Astrocyte (in vitro differentiated cells and primary cell): ENCODE measurements at regions not wholly inside any gene's neighbourhood (a gene's known extent, or its start where the extent isn't known, plus 50 kb on each side); places are given as distances from the start of the nearest gene placed in this dataset.

ENCODE experiments used
- DNase-seq: peaks from one replicate; pipeline ENCODE4 v3.0.0-alpha.2; 2010; ENCODE audit warnings: low read depth
- FAIRE-seq: peaks from 2 replicates; lab custom pipeline; 2011; peaks lifted over from hg19 to GRCh38; lab: Jason Lieb, UNC
- H2AFZ ChIP-seq: 2 replicates; pipeline ENCODE4 v1.6.0; 2012; ENCODE audit warnings: low read depth, low read length, inconsistent platforms
- H3K27ac ChIP-seq: 2 replicates; pipeline ENCODE4 v1.5.1; 2011; ENCODE audit warnings: low read depth, low read length, inconsistent platforms
- H3K27me3 ChIP-seq: 2 replicates; pipeline ENCODE4 v1.6.0; 2011; ENCODE audit warnings: low read length, inconsistent platforms; ENCODE audit not compliant: insufficient read depth
- H3K36me3 ChIP-seq: 2 replicates; pipeline ENCODE4 v1.5.1; 2011; ENCODE audit warnings: low read length, inconsistent platforms; ENCODE audit not compliant: insufficient read depth
- H3K4me1 ChIP-seq: 2 replicates; pipeline ENCODE4 v1.5.1; 2011; ENCODE audit warnings: low read length, inconsistent platforms; ENCODE audit not compliant: insufficient read depth
- H3K4me2 ChIP-seq: 2 replicates; pipeline ENCODE4 v1.6.0; 2012; ENCODE audit warnings: low read length, inconsistent platforms
- H3K4me3 ChIP-seq: 2 replicates; pipeline ENCODE4 v1.5.1; 2011; ENCODE audit warnings: low read depth, mild to moderate bottlenecking, low read length, inconsistent platforms; ENCODE audit not compliant: insufficient read depth
- H3K79me2 ChIP-seq: 2 replicates; pipeline ENCODE4 v1.6.0; 2012; ENCODE audit warnings: mild to moderate bottlenecking, low read length, inconsistent platforms; ENCODE audit not compliant: insufficient read depth
- H3K9ac ChIP-seq: 2 replicates; pipeline ENCODE4 v1.6.0; 2012; ENCODE audit warnings: mild to moderate bottlenecking, low read length, inconsistent platforms
- H3K9me3 ChIP-seq: 2 replicates; pipeline ENCODE4 v1.5.1; 2012; ENCODE audit warnings: low read depth, mild to moderate bottlenecking, low read length, inconsistent platforms; ENCODE audit not compliant: insufficient read depth
- H4K20me1 ChIP-seq: 2 replicates; pipeline ENCODE4 v1.6.0; 2012; ENCODE audit warnings: low read length, inconsistent platforms; ENCODE audit not compliant: insufficient read depth
- H3K27ac Mint-ChIP-seq: one replicate; pipeline ENCODE4 v1.8.0; 2021; ENCODE audit warnings: mild to moderate bottlenecking, mixed read lengths; ENCODE audit not compliant: unreplicated experiment
- H3K27me3 Mint-ChIP-seq: one replicate; pipeline ENCODE4 v1.8.0; 2021; ENCODE audit warnings: low read depth, mixed read lengths; ENCODE audit not compliant: unreplicated experiment
- H3K36me3 Mint-ChIP-seq: one replicate; pipeline ENCODE4 v1.8.0; 2021; ENCODE audit warnings: low read depth, mixed read lengths; ENCODE audit not compliant: unreplicated experiment
- H3K4me1 Mint-ChIP-seq: one replicate; pipeline ENCODE4 v1.8.0; 2021; ENCODE audit warnings: low read depth, mixed read lengths; ENCODE audit not compliant: unreplicated experiment
- H3K4me3 Mint-ChIP-seq: one replicate; pipeline ENCODE4 v1.8.0; 2021; ENCODE audit warnings: mild to moderate bottlenecking, moderate library complexity, mixed read lengths; ENCODE audit not compliant: unreplicated experiment
- H3K9me3 Mint-ChIP-seq: one replicate; pipeline ENCODE4 v1.8.0; 2021; ENCODE audit warnings: mild to moderate bottlenecking, mixed read lengths; ENCODE audit not compliant: unreplicated experiment
- EZH2 ChIP-seq: IDR thresholded peaks from 2 replicates; pipeline ENCODE4 v1.6.1; 2012; ENCODE audit warnings: mild to moderate bottlenecking, low read length, inconsistent platforms; ENCODE audit not compliant: insufficient read depth
- TF ChIP-seq, protein P1 (sequence below): IDR thresholded peaks from 2 replicates; pipeline ENCODE4 v1.5.1; 2011; ENCODE audit warnings: low read depth, mild to moderate bottlenecking, inconsistent platforms, low read length, moderate library complexity; ENCODE audit not compliant: insufficient read depth

DNA sequence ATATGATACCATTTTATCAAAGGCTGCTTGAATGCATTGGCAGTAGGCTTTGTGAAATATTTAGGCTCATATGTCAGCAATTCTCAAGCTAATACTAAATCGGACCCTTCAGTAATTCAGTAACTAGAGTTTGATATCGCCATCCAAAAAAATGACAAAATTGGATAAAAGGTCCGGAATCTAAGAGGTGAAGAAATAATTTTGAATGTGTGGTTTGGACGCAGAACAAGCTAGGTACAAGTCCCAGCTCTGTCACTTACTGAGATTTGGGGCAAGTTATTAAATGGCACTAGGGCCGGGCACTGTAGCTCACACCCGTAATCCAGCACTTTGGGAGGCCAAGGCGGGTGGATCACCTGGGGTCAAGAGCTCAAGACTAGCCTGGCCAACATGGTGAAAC is 956.5 kb downstream of the CDH11 start:
- Histone ChIP-seq H3K79me2 (no peaks in the 10 kb centered on the region), H4K20me1 (no peaks in the 10 kb centered on the region), H3K4me2 (no peak overlapping the region), H3K4me3 (no peak overlapping the region), H3K27me3 (no peaks in the 10 kb centered on the region), H2AFZ (no peak overlapping the region), H3K9me3 (no peaks in the 10 kb centered on the region), H3K27ac (no peak overlapping the region), H3K4me1 (peaks cover 12% of the 10 kb centered on the region), H3K9ac (no peak overlapping the region), H3K36me3 (no peaks in the 10 kb centered on the region)
- H3K9me3 Mint-ChIP-seq: no peaks in the 10 kb centered on the region
- FAIRE-seq: no peak
- H3K27ac Mint-ChIP-seq: no peak overlapping the region
- H3K27me3 Mint-ChIP-seq: no peaks in the 10 kb centered on the region
- no peaks in the 10 kb centered on the region for H3K36me3 Mint-ChIP-seq
- no peak overlapping the region for H3K4me3 Mint-ChIP-seq
- TF ChIP-seq, protein P1, sequence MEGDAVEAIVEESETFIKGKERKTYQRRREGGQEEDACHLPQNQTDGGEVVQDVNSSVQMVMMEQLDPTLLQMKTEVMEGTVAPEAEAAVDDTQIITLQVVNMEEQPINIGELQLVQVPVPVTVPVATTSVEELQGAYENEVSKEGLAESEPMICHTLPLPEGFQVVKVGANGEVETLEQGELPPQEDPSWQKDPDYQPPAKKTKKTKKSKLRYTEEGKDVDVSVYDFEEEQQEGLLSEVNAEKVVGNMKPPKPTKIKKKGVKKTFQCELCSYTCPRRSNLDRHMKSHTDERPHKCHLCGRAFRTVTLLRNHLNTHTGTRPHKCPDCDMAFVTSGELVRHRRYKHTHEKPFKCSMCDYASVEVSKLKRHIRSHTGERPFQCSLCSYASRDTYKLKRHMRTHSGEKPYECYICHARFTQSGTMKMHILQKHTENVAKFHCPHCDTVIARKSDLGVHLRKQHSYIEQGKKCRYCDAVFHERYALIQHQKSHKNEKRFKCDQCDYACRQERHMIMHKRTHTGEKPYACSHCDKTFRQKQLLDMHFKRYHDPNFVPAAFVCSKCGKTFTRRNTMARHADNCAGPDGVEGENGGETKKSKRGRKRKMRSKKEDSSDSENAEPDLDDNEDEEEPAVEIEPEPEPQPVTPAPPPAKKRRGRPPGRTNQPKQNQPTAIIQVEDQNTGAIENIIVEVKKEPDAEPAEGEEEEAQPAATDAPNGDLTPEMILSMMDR: no peak
- no peak for TF ChIP-seq EZH2
- peaks cover 19% of the 10 kb centered on the region for H3K4me1 Mint-ChIP-seq
- DNase-seq: no peak

DNA sequence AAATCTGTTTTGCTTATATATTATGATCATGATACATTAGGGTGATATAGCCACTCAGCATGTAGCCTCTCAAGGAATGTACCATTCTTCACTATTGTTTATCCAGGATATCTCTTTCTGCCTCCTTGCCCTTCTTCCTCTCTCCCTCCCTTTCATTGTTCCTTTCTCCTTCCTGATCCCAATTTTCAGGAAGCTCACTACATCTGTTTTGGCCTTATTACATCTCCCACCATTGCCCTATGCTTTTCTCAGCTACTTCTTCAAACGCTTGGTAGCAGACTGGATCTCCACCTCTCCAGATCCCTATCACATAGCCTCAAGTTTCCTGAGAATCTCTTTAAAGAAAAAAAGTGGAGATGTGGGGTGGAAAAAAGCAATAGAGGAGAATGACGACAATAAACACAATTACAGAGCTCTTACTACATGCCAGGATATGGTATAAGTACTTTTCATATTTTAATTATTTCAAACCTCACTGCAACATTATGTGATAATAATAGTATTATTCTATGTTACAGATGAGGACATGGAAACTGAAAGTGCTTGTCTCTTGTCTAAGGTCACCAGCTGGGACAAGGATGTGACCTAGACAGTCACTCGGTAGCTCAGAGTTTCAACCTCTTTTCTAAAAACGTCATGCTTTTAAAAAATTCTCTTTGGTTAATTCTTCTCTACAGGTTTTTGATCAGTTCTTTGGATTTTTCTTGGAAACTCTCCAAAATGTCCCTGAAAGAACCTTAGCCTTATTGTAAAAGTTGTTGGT is 959.1 kb downstream of the CDH11 start:
- no peak for FAIRE-seq
- H3K27me3 Mint-ChIP-seq: no peaks in the 10 kb centered on the region
- no peak overlapping the region for H3K4me3 Mint-ChIP-seq

More for the DNA sequence above, 959.1 kb downstream of the CDH11 start:
- no peaks in the 10 kb centered on the region for H4K20me1 ChIP-seq
- H3K4me3 ChIP-seq: no peak overlapping the region
- no peak overlapping the region for H2AFZ ChIP-seq
- no peak overlapping the region for H3K27ac Mint-ChIP-seq
- H3K4me1 Mint-ChIP-seq: peaks cover 19% of the 10 kb centered on the region
- no peaks in the 10 kb centered on the region for H3K79me2 ChIP-seq
- no peak overlapping the region for H3K4me2 ChIP-seq
- H3K9me3 ChIP-seq: no peaks in the 10 kb centered on the region
- no peak for DNase-seq
- H3K36me3 Mint-ChIP-seq: no peaks in the 10 kb centered on the region
- no peaks in the 10 kb centered on the region for H3K27me3 ChIP-seq
- H3K27ac ChIP-seq: no peak overlapping the region
- no peak for TF ChIP-seq EZH2
- TF ChIP-seq, protein P1: no peak
- H3K36me3 ChIP-seq: no peaks in the 10 kb centered on the region
- H3K9ac ChIP-seq: no peak overlapping the region
- peaks cover 12% of the 10 kb centered on the region for H3K4me1 ChIP-seq
- peaks cover 4% of the 10 kb centered on the region for H3K9me3 Mint-ChIP-seq
